AG09309 (cell line): ENCODE measurements at regions not wholly inside any gene's neighbourhood (a gene's known extent, or its start where the extent isn't known, plus 50 kb on each side); places are given as distances from the start of the nearest gene placed in this dataset.

Experiments used
- DNase-seq: peaks from one replicate; pipeline ENCODE4 v3.0.0-alpha.2; 2010; ENCODE audit warnings: low read depth
- H3K4me3 ChIP-seq: 2 replicates; pipeline ENCODE4 v1.5.1; 2011; ENCODE audit warnings: mild to moderate bottlenecking, low read depth, low read length, moderate library complexity; ENCODE audit not compliant: control insufficient read depth
- TF ChIP-seq, protein P1 (sequence below): IDR thresholded peaks from 2 replicates; pipeline ENCODE4 v1.5.1; 2011; ENCODE audit warnings: mild to moderate bottlenecking, low read depth, low read length, inconsistent platforms; ENCODE audit not compliant: insufficient read depth, control insufficient read depth; ENCODE audit errors: missing control alignments

DNA sequence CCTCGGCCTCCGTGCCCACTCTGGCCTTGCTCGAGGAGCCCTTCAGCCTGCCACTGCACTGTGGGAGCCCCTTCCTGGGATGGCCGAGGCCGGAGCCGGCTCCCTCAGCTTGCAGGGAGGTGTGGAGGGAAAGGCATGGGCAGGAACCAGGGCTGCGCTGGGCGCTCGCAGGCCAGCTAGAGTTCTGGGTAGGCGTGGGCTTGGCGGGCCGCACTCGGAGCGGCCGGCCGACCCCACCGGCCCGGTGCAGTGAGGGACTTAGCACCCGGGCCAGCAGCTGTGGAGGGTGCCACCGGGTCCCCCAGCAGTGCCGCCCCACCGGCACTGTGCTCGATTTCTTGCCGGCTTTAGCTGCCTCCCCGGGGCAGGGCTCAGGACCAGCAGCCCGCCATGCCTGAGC lies 101.0 kb upstream of the IRX5 start:
- DNase-seq: no peak
- TF ChIP-seq, protein P1, sequence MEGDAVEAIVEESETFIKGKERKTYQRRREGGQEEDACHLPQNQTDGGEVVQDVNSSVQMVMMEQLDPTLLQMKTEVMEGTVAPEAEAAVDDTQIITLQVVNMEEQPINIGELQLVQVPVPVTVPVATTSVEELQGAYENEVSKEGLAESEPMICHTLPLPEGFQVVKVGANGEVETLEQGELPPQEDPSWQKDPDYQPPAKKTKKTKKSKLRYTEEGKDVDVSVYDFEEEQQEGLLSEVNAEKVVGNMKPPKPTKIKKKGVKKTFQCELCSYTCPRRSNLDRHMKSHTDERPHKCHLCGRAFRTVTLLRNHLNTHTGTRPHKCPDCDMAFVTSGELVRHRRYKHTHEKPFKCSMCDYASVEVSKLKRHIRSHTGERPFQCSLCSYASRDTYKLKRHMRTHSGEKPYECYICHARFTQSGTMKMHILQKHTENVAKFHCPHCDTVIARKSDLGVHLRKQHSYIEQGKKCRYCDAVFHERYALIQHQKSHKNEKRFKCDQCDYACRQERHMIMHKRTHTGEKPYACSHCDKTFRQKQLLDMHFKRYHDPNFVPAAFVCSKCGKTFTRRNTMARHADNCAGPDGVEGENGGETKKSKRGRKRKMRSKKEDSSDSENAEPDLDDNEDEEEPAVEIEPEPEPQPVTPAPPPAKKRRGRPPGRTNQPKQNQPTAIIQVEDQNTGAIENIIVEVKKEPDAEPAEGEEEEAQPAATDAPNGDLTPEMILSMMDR: no peak
- no peak overlapping the region for H3K4me3 ChIP-seq

DNA sequence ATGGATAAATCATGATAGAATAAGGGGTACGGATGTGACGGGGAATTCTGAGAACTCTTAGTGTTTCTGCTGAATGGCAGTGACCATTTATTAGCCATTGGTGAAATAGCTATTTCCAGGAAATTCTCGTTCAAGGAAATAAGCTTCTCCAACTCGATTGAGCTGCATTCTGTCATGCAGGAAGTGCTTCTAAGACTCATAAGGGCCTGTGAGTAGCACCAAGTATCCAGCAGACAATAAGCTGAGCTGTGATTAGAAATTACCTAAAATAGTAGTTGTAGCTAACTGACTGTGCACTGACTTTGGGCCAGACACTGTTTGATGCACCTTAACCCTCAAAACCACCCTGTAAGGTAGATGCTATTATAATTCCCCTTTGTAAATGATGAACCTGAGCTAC lies 107.8 kb upstream of the IRX5 start:
- TF ChIP-seq, protein P1: no peak
- no peak overlapping the region for H3K4me3 ChIP-seq
- no peak for DNase-seq

DNA sequence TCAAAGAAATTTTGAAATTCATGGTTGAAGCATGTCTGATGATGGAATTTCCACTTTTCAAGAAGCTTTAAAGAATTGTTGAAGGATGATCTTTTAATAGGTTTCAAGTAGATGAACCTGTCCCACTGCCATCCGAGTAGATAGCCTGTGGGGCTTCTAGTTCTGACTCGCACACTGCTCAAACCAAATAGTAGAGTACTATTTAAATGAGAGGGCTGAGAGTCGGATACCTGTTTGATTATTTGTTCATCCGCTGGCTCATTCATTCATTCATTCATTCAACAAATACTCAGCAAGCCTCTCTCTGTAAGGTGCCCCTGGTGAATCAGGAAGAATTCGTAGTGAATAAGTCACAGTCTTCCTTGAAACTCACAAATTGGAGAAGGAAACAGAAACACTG lies 108.2 kb upstream of the IRX5 start:
- no peak for DNase-seq
- no peak overlapping the region for H3K4me3 ChIP-seq
- TF ChIP-seq, protein P1: no peak

DNA sequence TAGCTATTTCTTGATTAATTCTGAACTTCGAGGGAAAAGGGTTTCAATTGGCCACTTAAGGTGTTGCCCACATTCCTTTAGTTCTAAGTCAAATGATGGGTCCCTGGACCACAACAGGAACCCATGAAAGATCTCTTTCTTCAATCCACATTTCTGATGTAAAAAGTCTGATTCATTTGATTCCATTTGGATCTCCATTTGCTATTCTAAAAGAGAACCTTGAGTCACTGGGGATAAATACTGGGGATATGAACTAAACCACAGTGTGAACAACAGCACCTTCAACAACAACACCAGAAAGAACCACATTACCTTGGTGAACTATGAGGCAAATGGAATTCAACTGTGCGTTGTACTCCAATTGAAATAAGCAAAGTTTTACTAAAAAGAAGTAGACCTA lies 108.9 kb upstream of the IRX5 start:
- TF ChIP-seq, protein P1: no peak
- DNase-seq: no peak
- no peak overlapping the region for H3K4me3 ChIP-seq

DNA sequence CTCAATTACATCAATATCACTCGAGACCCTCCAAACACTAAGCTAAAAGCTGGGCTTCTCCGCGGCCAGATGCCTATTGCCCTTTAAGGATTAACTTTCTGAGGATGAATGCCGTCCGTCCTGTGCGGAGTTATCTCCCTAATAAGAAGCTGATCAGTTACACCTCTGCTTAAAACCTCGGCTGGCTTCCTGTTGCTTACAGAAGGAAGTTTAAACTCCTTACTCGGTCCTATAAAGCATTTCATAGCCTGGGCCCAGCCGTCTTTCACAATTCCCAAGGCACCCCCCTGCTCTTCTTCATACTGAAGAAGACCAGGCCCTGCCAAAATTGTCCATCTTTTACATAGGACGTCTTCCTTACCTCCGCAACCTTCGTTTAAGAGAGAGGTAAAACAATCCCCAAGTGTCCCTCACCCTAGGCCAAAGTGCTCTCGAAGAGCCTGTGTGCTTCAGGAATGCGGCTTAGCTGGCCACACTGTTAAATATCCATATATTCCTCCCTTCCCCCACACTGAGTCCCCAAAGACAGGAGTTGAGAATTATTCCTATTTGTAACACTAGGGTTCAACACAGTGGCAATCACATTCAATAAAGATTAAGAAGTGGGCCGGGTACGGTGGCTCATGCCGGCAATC lies 112.6 kb upstream of the IRX5 start:
- TF ChIP-seq, protein P1: no peak
- H3K4me3 ChIP-seq: no peak overlapping the region
- DNase-seq: no peak

DNA sequence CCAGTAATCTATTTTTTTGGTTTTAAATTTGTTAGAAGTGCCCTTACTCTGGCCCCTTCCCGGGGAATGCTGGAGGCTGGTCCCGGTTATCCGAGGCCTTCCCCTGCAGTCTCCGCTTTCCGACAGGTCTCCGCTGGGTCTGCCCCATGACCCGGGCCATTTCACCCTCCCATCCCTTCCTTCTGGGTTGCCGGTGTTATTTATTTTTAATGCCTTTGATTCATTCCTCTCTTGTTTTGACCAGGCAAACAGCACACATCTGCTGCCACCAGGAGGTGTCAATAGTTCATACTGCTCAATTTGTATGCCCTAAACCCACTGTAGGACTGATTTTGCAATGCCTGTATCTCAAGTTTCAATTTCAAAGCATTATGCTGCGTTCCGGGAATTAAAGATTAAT lies 113.2 kb upstream of the IRX5 start:
- no peak overlapping the region for H3K4me3 ChIP-seq
- TF ChIP-seq, protein P1: peak; percentile 40
- peak; percentile 11 for DNase-seq

DNA sequence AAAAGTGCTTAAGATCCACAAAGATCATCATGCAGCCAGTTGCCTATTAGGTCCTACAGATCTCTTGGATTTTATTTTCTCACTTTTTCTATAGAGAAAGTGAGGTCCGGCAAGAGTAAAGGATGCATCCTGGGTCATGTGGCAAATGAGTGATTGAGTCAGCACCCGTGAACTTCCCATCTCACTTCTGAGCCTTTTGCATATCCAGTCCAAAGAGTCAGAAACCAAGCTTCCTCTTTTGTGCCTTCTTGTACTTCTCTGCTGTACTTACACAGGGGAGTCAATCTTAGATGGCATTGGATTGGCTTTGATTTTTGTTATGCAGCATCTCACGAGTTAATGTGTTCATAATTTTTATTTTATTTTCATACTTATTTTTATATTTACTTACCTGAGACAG lies 114.2 kb upstream of the IRX5 start:
- H3K4me3 ChIP-seq: no peak overlapping the region
- TF ChIP-seq, protein P1: no peak
- DNase-seq: no peak
